Endodermal cell (in vitro differentiated cells): ENCODE measurements at regions not wholly inside any gene's neighbourhood (a gene's known extent, or its start where the extent isn't known, plus 50 kb on each side); places are given as distances from the start of the nearest gene placed in this dataset.

Experiments used
- DNase-seq: peaks from one replicate; pipeline ENCODE4 v3.0.0-alpha.2; 2017
- H3K27ac ChIP-seq: 2 replicates; pipeline ENCODE4 v1.5.1; 2013; ENCODE audit warnings: mild to moderate bottlenecking, low read depth, low read length, moderate library complexity
- H3K27me3 ChIP-seq: 2 replicates; pipeline ENCODE4 v1.6.1; 2013; ENCODE audit warnings: mild to moderate bottlenecking, low read length, moderate library complexity; ENCODE audit not compliant: insufficient read depth, control insufficient read depth, poor library complexity, severe bottlenecking
- H3K36me3 ChIP-seq: 2 replicates; pipeline ENCODE4 v1.7.0; 2013; ENCODE audit warnings: mild to moderate bottlenecking, low read length, moderate library complexity; ENCODE audit not compliant: control insufficient read depth, insufficient read depth
- H3K4me1 ChIP-seq: one replicate; pipeline ENCODE4 v1.7.0; 2013; ENCODE audit warnings: low read length; ENCODE audit not compliant: control insufficient read depth, insufficient read depth
- H3K4me3 ChIP-seq: 2 replicates; pipeline ENCODE4 v1.5.1; 2013; ENCODE audit warnings: mild to moderate bottlenecking, low read length, moderate library complexity
- H3K9ac ChIP-seq: 2 replicates; pipeline ENCODE4 v1.6.1; 2013; ENCODE audit warnings: mild to moderate bottlenecking, low read length, moderate library complexity; ENCODE audit not compliant: poor library complexity, severe bottlenecking; ENCODE audit errors: extremely low read depth
- H3K9me3 ChIP-seq: 2 replicates; pipeline ENCODE4 v1.6.1; 2013; ENCODE audit warnings: mild to moderate bottlenecking, low read length, moderate library complexity; ENCODE audit not compliant: control insufficient read depth
- H3K27ac Mint-ChIP-seq: 2 replicates; pipeline ENCODE4 v1.8.0; 2020; ENCODE audit warnings: mixed read lengths
- H3K27me3 Mint-ChIP-seq: 2 replicates; pipeline ENCODE4 v1.8.0; 2021; ENCODE audit warnings: mild to moderate bottlenecking, mixed read lengths; ENCODE audit not compliant: insufficient read depth
- H3K36me3 Mint-ChIP-seq: 2 replicates; pipeline ENCODE4 v1.8.0; 2020; ENCODE audit warnings: low read depth, mixed read lengths
- H3K4me1 Mint-ChIP-seq: 2 replicates; pipeline ENCODE4 v1.8.0; 2020; ENCODE audit warnings: mixed read lengths
- H3K4me3 Mint-ChIP-seq: 2 replicates; pipeline ENCODE4 v1.8.0; 2020; ENCODE audit warnings: mild to moderate bottlenecking, moderate library complexity, mixed read lengths
- H3K9me3 Mint-ChIP-seq: 2 replicates; pipeline ENCODE4 v1.8.0; 2020; ENCODE audit warnings: mild to moderate bottlenecking, mixed read lengths
- WGBS, 2 experiments: methylation state at CpG; one replicate each; pipeline versions ENCODE4 v1.1.5 to v1.1.7; 2013; ENCODE audit warnings: missing lambda C conversion rate in 2 of 2, mixed read lengths in 1 of 2; ENCODE audit not compliant: insufficient coverage in 1 of 2, insufficient read length in 1 of 2; 5-methylcytosine and 5-hydroxymethylcytosine counted together
- TF ChIP-seq, protein P1 (sequence below): fragments of 200-600 bp; sonication (generic); conservative IDR thresholded peaks from 2 replicates; pipeline ENCODE4 v1.5.0; 2021; ENCODE audit warnings: antibody characterized with exemption, mild to moderate bottlenecking

DNA sequence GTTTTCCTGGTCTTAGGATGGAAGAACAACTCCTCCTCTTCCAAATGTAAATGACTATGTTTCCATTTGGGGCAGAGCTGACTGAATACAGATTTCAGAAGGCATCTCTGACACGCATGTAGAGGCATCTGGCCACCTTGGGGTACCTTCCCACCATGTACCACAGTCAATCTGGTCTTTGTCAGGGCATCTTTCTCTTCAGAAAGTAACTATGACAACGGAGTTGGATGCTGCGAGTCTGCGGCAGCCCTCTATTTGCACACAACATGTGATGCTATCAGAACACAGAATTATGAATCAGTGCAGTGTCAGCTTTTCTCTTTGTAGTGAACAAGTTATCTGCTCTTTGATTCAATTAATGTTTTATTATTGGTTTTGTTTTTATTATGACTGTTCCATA, 94.7 kb downstream of the TSEN15 start:
- H3K4me1 Mint-ChIP-seq, result no peaks in the 10 kb centered on the region
- H3K27ac ChIP-seq, result no peak overlapping the region
- no peaks in the 10 kb centered on the region for H3K9me3 ChIP-seq
- no peaks in the 10 kb centered on the region for H3K36me3 Mint-ChIP-seq
- H3K4me3 ChIP-seq, result no peak overlapping the region
- H3K27me3 Mint-ChIP-seq, result peaks cover 45% of the 10 kb centered on the region
- WGBS, 2 experiments, result 94 to 95% methylated on average over 4 of the region's 4 CpGs
- no peak for DNase-seq
- peaks cover 23% of the 10 kb centered on the region for H3K27me3 ChIP-seq
- H3K4me1 ChIP-seq, result no peaks in the 10 kb centered on the region
- H3K9ac ChIP-seq, result no peak overlapping the region
- H3K36me3 ChIP-seq, result no peaks in the 10 kb centered on the region
- H3K9me3 Mint-ChIP-seq, result peaks cover 7% of the 10 kb centered on the region
- no peak overlapping the region for H3K4me3 Mint-ChIP-seq
- TF ChIP-seq, protein P1, sequence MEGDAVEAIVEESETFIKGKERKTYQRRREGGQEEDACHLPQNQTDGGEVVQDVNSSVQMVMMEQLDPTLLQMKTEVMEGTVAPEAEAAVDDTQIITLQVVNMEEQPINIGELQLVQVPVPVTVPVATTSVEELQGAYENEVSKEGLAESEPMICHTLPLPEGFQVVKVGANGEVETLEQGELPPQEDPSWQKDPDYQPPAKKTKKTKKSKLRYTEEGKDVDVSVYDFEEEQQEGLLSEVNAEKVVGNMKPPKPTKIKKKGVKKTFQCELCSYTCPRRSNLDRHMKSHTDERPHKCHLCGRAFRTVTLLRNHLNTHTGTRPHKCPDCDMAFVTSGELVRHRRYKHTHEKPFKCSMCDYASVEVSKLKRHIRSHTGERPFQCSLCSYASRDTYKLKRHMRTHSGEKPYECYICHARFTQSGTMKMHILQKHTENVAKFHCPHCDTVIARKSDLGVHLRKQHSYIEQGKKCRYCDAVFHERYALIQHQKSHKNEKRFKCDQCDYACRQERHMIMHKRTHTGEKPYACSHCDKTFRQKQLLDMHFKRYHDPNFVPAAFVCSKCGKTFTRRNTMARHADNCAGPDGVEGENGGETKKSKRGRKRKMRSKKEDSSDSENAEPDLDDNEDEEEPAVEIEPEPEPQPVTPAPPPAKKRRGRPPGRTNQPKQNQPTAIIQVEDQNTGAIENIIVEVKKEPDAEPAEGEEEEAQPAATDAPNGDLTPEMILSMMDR, result no peak
- H3K27ac Mint-ChIP-seq, result no peak overlapping the region

DNA sequence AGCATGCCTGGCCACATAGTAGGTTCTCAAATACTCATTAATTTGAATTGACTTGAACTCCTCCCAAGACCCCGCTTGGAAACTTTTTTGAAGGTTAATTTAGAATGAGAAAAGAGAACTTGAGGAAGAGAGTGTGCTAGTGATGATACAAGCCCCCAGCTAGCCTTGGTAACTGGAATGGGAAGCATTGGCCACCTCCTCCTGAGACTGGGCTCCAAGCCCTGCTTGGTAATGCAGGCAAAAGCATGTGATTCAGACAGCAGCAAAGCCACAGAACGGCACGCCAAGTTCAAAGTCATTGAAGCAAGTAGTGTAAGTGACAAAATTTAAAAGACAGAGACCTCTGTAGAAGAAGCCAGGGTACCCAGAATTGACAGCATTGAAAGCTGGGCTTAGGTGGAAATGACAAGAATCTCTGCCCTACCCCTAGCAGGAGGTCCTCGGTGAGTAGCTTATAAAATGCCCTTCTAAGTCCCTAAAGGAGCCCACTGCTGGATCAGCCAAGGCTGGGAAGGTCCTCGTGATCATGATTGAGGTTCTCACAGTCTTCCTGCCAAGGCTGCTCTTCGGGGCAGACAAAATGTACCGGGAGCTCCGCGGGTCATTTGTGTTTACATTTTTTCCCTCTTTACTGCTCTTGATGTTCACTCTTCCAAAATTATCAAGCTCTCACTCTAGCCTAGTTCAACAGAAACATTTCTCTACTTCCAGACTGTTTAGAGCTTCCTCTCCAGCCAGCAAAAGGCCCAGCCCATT, 99.4 kb downstream of the TSEN15 start:
- Mint-ChIP-seq H3K27ac (no peak overlapping the region), H3K9me3 (peaks cover 7% of the 10 kb centered on the region), H3K4me1 (peaks cover 20% of the 10 kb centered on the region), H3K27me3 (peaks cover 63% of the 10 kb centered on the region), H3K36me3 (no peaks in the 10 kb centered on the region), H3K4me3 (no peak overlapping the region)
- WGBS, 2 experiments, result 92 to 96% methylated on average over 9 of the region's 9 CpGs
- DNase-seq, result no peak
- TF ChIP-seq, protein P1, result no peak
- Histone ChIP-seq H3K9me3 (no peaks in the 10 kb centered on the region), H3K27ac (no peak overlapping the region), H3K9ac (no peak overlapping the region), H3K4me3 (no peak overlapping the region), H3K4me1 (no peaks in the 10 kb centered on the region), H3K27me3 (peaks cover 43% of the 10 kb centered on the region), H3K36me3 (no peaks in the 10 kb centered on the region)

DNA sequence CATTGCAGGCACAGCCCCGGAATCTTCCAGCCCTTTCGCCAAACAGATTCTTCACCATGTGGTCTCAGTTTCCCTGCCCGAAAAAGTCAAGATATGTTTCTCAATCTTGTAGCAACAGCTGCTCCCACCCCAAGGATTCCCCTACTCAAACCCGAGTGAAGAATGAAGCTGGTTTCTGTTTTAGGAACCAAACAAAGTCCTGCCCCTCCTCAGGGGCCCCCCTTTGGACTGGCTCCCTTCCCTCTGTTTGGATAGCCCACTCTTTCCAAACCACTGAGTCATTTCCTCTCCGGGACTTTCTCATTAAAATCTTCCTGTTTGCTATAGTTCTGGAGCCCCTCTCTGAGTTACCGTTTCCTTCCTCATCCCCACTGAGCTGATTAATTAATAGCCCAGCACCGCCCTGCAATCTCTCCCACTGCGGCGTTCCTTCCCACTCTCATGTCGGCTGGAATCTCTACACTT, 100.9 kb downstream of the TSEN15 start:
- peaks cover 54% of the 10 kb centered on the region for H3K27me3 Mint-ChIP-seq
- Histone ChIP-seq H3K9me3 (no peaks in the 10 kb centered on the region), H3K27me3 (peaks cover 43% of the 10 kb centered on the region), H3K27ac (no peak overlapping the region), H3K4me3 (no peak overlapping the region), H3K36me3 (no peaks in the 10 kb centered on the region), H3K4me1 (peaks cover 10% of the 10 kb centered on the region), H3K9ac (no peak overlapping the region)
- TF ChIP-seq, protein P1, result no peak
- DNase-seq, result no peak
- no peak overlapping the region for H3K4me3 Mint-ChIP-seq
- peaks cover 32% of the 10 kb centered on the region for H3K4me1 Mint-ChIP-seq
- 80 to 91% methylated on average over 9 to 10 of the region's 10 CpGs for WGBS, 2 experiments
- no peaks in the 10 kb centered on the region for H3K36me3 Mint-ChIP-seq
- no peaks in the 10 kb centered on the region for H3K9me3 Mint-ChIP-seq
- no peak overlapping the region for H3K27ac Mint-ChIP-seq
